Stimulated activated CD4-positive, alpha-beta T cell treated with anti-CD3 and anti-CD28 coated beads, Interleukin-15, amount 100 ng/mL, for 24 hours (primary cell): ENCODE measurements at regions not wholly inside any gene's neighbourhood (a gene's known extent, or its start where the extent isn't known, plus 50 kb on each side); places are given as distances from the start of the nearest gene placed in this dataset.

Source experiments
- DNase-seq: peaks from one replicate; pipeline ENCODE4 v3.0.0-alpha.2; 2020

- DNase-seq: no peak
Measured at GRCh38 chr6:8760951-8761350, 325.6 kb upstream of the SLC35B3 start.

DNA sequence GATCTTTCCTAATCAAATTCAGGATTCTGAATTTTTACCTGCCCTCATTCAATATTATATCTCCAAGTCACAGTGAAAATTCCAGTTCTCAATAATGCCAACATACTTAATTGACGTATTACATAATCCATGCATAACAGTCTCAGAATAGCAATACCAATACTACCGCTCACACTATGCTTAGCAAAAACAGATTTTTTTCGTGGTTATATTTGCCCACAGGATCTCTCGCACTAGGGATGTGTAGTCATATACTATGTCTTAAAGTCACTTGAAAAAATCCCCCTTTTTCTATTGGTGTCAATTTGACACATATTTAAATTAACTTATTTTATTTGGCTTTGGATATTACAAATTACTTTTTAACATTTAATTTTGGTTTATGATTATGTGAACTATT, 323.1 kb upstream of the SLC35B3 start:
- no peak for DNase-seq

GRCh38 chr6:8750627-8751026, 315.3 kb upstream of the SLC35B3 start:
- no peak for DNase-seq

GRCh38 chr6:8749465-8749864, 314.1 kb upstream of the SLC35B3 start:
- DNase-seq: no peak

- no peak for DNase-seq
Measured at GRCh38 chr6:8743170-8743745, 307.9 kb upstream of the SLC35B3 start.

- no peak for DNase-seq
Measured at GRCh38 chr6:8739454-8739853, 304.1 kb upstream of the SLC35B3 start.

DNA sequence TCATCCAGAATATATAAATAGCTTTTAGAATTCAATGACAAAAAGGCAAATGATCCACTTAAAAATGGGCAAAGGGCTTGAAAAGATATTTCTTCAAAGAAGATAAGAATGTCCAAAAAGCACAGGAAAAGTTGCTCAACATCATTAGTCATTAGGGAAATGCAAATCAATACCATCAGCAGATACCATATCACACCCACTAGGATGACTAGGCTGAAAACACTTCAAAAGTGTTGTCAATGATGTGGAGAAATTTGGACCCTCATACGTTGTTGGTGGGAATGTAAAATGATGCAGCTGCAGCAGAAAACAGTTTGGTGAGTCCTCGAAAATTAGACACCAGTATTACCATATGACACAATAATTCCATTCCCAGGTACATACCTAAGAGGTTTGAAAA, 303.6 kb upstream of the SLC35B3 start:
- no peak for DNase-seq

DNA sequence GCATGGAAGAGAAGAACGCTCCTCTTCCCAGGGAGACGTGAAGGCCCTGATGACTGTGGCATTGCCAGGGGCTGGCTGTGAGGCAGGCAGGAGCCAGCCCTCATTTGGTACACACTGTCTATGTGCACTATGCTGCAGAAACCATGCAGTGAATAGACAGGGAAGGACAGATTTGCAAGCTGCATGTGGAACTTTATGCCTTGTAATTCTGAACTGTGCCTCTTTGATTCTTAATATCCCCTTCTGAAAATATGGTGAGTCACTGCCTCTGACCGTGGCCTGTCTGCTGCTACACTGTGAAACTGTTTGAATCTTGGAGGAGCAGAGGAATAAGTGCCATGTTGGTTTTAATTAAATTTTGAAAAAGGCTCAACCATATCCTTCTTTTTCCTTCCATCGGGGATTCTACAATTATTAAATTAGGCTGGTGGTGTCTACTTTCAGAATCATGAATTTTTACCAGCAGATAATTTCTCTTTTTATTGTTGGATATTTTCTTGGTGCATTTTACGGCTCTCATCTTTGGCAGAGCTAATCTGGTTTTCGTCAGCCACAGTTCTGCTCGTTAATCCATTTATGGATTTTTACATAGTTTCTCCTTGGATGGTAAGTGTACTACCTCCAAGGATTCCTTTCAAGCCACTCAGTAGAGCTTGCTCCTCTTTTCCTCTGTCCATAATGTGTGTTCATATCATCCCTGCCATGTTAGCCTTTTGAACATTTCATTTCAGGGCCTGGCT, 301.0 kb upstream of the SLC35B3 start:
- DNase-seq: no peak

- DNase-seq: no peak
Measured at GRCh38 chr6:8733879-8734278, 298.5 kb upstream of the SLC35B3 start.

DNA sequence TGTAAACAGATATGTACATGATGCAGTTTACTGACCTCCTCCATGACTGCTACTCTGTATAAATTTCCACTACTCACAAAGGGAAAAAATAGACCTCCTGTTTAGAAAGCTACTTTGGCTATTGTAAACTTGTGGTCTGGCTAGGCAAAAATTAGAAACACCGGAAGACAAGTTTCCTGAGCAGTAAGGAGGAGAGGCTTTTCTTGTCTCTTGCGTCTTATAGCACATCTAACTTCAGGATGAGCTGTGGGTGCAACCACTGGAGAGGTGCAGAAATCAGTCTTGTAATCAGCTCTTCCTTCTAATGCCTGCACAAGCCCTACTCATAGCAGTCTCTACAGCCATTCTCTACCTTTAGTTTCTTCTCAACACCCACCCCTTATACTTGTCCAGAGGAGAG, 296.5 kb upstream of the SLC35B3 start:
- DNase-seq: no peak

DNA sequence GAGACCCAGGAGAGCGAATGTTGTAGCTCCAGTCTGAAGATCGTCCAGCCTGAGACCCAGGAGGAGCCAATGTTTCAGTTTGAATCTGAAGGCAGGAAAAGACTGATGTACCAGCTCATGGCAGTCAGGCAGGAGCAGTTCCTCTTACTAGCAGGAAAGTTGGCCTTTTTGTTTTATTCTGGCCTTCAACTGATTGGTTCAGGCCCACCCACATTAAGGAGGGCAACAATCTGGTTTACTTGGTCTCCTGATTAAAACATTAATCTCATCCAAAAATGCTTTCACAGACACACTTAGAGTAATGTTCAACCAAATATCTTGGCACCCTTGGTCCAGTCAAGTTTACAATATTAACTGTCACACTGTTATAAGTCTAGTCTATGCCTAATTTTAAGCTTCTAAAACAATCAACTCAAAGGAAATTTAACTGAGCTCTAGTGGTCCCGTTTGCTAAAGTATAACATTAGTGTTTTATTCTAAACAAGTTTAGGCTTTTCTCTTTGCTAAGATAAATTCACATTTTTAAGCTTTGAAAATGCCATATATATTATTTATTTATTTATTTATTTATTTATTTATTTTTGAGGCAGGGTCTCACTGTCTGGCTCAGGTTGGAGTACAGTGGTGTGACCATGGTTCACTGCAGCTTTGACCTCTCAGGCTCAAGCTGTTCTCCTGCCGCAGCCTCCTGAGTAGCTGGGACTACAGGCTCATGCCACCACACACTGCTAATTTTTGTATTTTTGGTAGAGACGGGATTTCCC, 275.5 kb upstream of the SLC35B3 start:
- no peak for DNase-seq

DNA sequence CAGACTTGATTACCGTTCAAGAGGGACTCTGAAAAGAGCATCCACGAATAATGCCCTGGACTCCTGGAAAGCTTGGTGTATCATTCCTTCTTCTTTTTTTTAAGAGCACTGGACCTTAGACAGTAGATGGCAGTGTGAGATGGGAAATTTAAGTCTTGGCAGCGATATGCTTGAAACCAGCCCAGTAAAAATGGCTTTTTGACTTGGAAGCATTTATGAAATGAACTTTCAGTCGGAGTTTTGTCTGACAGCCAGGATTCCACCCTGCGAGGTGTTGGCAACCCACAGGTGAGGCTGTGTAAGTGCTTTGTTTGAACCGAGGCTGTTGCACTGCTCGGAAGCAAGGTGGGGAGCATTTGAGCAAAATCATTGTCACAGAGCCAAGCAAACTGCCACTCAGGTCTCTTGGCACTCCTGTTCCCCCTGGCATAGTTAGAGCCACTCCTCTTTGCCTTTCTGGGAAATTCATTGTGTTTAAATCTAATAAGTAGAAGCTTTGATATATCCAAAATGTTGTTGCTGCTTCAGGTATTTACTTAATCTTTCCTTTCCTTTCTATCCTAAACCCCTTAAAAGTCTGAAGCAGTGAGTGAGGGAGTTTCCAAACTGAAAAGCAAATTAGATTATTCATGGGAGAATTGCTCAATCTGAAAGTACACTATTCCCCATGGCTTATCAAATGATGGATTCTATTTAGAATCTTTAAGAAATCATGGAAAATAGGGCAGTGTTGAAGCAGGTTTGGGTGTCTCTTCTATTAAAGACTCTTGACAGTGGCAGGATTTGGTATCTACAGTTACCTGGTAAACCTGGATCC, 272.8 kb upstream of the SLC35B3 start:
- DNase-seq: no peak

DNA sequence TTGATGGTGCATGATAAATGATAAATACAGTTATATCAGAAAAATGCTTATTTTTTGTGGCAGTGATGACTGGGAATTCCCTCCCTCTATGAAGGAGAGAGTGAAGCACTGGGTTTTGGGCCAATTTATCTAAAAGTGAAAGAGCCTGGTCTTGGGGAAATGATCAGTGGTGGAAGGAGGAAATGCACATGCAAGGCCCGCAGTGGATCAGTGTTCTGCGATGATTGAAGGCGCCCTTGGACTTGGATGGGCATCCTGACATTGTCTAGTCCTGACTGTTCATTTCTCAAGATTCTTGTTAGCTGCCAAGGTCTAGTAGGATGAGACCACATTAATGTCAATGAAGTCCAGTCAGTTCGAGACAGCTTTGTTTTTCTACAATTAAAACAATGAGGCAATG, 272.0 kb upstream of the SLC35B3 start:
- no peak for DNase-seq

GRCh38 chr6:8705435-8706020, 270.2 kb upstream of the SLC35B3 start:
- DNase-seq: no peak

- DNase-seq: no peak
Measured at GRCh38 chr6:8703059-8703458, 267.7 kb upstream of the SLC35B3 start.

- no peak for DNase-seq
Measured at GRCh38 chr6:8688821-8689220, 253.5 kb upstream of the SLC35B3 start.

- DNase-seq: no peak
Measured at GRCh38 chr6:8686077-8686476, 250.7 kb upstream of the SLC35B3 start.

DNA sequence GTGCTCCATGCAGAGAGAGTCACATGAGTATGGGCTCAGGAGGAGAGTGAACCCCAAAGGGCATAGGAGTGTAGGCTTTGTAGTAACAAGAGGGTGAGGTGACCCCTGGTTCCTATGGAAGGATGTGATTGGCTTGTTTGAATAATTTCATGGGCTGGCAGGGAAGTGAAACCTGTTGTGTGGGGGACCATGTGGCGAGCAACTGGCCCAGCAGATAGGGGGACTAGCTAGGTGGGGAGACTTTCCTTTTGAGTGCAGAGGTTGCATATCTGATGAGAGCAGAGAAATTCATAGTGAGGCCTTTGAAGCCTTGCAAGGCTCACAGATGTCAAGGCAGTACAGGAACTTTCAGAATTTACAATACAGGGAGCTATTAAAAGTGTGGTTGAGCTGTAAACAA, 247.9 kb upstream of the SLC35B3 start:
- no peak for DNase-seq

DNA sequence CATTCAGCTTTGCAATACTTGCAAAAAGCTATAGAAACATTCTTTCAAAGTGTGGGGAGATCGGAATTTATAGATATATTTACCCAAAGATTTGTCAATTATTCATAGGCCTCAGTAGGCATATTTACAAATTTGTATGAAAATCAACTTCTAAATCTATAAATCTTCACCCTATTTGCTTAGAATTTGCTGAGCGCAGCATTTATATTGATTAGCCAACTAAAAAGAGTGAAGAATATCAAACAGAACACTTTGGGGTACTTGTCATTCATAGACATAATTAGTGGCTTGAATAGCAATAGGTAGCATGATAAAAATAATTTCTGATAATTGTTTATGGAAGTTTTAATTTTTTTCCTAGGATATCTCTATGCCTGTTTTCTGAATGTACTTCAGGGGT, 244.5 kb upstream of the SLC35B3 start:
- no peak for DNase-seq

GRCh38 chr6:8678466-8678865, 243.1 kb upstream of the SLC35B3 start:
- no peak for DNase-seq

DNA sequence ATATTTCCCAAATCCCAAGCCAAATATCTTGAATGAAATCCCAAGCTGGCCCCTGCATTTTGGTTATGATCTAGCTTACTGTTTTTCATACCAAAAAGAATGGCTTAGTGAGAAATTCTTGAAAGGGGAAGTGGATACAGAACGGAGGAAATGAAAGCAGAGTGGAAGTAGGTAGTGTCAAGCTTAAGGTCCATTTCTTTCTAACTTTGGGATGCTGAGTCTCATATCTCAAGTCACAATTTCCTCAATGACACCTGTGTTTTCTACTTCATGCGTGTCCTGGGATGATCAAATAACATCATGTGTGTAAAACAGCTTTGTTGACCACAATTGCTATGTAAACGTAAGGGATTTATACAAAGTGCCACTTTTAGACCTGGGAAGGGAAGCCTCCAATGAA, 238.8 kb upstream of the SLC35B3 start:
- DNase-seq: no peak

GRCh38 chr6:8672882-8673281, 237.5 kb upstream of the SLC35B3 start:
- no peak for DNase-seq

- no peak for DNase-seq
Measured at GRCh38 chr6:8670792-8671191, 235.4 kb upstream of the SLC35B3 start.
